Immature natural killer cell (primary cell): ENCODE measurements at regions not wholly inside any gene's neighbourhood (a gene's known extent, or its start where the extent isn't known, plus 50 kb on each side); places are given as distances from the start of the nearest gene placed in this dataset.

Experiments used
- DNase-seq, 3 donors: peaks; one replicate each; pipeline ENCODE4 v3.0.0; 2022; ENCODE audit warnings: mixed read lengths in 1 of 3
- H3K27ac Mint-ChIP-seq, 6 donors: one replicate each; pipeline ENCODE4 v1.8.0; 2020; ENCODE audit warnings: mixed read lengths in 6 of 6, mild to moderate bottlenecking in 5 of 6, inconsistent platforms in 4 of 6, moderate library complexity in 3 of 6
- H3K27me3 Mint-ChIP-seq, 3 donors: one replicate each; pipeline ENCODE4 v1.8.0; 2020 to 2021; ENCODE audit warnings: low read depth in 3 of 3, mild to moderate bottlenecking in 3 of 3, mixed read lengths in 3 of 3, moderate library complexity in 3 of 3, inconsistent platforms in 1 of 3
- H3K36me3 Mint-ChIP-seq, 3 donors: one replicate each; pipeline ENCODE4 v1.8.0; 2020; ENCODE audit warnings: mixed read lengths in 3 of 3, inconsistent platforms in 2 of 3, mild to moderate bottlenecking in 2 of 3
- H3K4me1 Mint-ChIP-seq, 2 donors: one replicate each; pipeline ENCODE4 v1.8.0; 2020; ENCODE audit warnings: inconsistent platforms in 2 of 2, mild to moderate bottlenecking in 2 of 2, mixed read lengths in 2 of 2, moderate library complexity in 1 of 2
- H3K4me3 Mint-ChIP-seq, 5 donors: one replicate each; pipeline ENCODE4 v1.8.0; 2020; ENCODE audit warnings: mild to moderate bottlenecking in 5 of 5, mixed read lengths in 5 of 5, inconsistent platforms in 3 of 5, moderate library complexity in 3 of 5
- H3K9me3 Mint-ChIP-seq, 6 donors: one replicate each; pipeline ENCODE4 v1.8.0; 2020; ENCODE audit warnings: mild to moderate bottlenecking in 6 of 6, mixed read lengths in 6 of 6, inconsistent platforms in 4 of 6, moderate library complexity in 3 of 6

DNA sequence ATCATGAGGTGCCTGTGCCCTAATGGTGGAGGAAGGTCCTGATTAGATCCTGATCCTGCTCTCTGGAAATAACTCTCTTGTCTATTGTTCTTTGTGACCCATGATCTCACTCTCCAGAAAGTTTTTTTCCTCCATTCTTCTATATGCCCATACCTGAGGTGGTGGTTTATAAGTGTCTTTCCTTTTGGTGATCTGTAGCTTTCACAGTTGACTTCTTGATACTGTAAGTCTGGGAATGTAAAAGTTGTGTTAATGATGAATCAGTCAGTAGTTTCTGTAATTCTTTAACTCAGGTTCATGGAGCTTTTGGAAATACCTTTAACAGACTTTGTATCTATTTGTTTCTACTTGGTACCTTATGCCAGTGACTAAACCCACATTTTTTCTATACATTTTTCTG is 444.0 kb upstream of the FLRT2 start:
- DNase-seq: no peak
- Mint-ChIP-seq H3K36me3 (no peaks in the 10 kb centered on the region), H3K27ac (no peak overlapping the region), H3K9me3 (peaks cover 0 to 23% (median 0%) of the 10 kb centered on the region in 6 donors), H3K27me3 (peaks cover 0 to 2% (median 2%) of the 10 kb centered on the region in 3 donors), H3K4me1 (no peaks in the 10 kb centered on the region), H3K4me3 (no peak overlapping the region)

- peaks cover 0 to 18% (median 0%) of the 10 kb centered on the region in 6 donors for H3K9me3 Mint-ChIP-seq
Observed at GRCh38 chr14:85087201-85087600, 442.7 kb upstream of the FLRT2 start.

DNA sequence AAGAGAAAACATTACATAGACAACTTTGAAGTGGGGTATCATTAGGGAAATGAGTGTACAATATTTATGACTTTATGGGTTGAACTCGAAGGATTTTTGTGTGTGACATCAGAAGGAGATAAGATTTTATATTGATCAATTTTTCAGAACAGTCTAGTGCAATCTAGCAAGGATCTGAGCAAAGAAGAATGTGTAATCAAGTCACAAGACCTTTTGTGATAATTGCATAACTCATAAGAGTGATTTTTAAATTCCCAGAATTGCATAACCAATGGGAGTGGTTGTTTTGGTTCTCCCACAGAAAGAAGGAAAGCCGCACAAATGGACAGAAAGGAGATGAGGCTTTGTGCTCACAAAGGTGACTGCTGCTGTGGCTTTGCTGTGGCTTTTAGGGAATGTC is 441.8 kb upstream of the FLRT2 start:
- Mint-ChIP-seq H3K36me3 (no peaks in the 10 kb centered on the region), H3K27ac (no peak overlapping the region), H3K9me3 (peaks cover 0 to 18% (median 0%) of the 10 kb centered on the region in 6 donors), H3K4me1 (no peaks in the 10 kb centered on the region), H3K27me3 (peaks cover 0 to 2% (median 2%) of the 10 kb centered on the region in 3 donors), H3K4me3 (no peak overlapping the region)
- DNase-seq: no peak

More at GRCh38 chr14:85087201-85087600, 442.7 kb upstream of the FLRT2 start:
- H3K27ac Mint-ChIP-seq: no peak overlapping the region
- H3K4me1 Mint-ChIP-seq: no peaks in the 10 kb centered on the region
- H3K36me3 Mint-ChIP-seq: no peaks in the 10 kb centered on the region
- no peak overlapping the region for H3K4me3 Mint-ChIP-seq
- no peak for DNase-seq
- H3K27me3 Mint-ChIP-seq: peaks cover 0 to 2% (median 2%) of the 10 kb centered on the region in 3 donors

DNA sequence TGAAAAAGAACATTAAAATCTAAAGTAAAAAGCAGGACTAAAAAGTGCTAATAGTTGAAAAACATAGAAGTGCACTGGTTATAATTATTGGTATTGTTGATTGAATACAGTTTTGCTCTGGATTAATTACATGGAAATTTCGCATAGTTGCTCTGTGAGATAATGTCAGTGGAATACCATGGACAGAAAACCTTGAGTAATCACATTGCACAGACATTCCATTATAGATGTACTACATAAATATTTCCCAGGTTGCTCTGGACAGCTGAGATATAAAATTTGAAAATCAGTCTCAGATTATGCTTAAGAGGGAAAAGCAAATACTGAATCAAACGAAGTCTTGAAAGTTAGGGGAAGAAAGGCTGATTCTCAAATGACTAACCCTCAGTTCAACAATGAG is 439.3 kb upstream of the FLRT2 start:
- H3K27ac Mint-ChIP-seq: no peak overlapping the region
- no peak for DNase-seq
- peaks cover 0 to 6% (median 0%) of the 10 kb centered on the region in 6 donors for H3K9me3 Mint-ChIP-seq
- H3K27me3 Mint-ChIP-seq: peaks cover 0 to 2% (median 0%) of the 10 kb centered on the region in 3 donors
- H3K36me3 Mint-ChIP-seq: no peaks in the 10 kb centered on the region
- H3K4me3 Mint-ChIP-seq: no peak overlapping the region
- no peaks in the 10 kb centered on the region for H3K4me1 Mint-ChIP-seq

DNA sequence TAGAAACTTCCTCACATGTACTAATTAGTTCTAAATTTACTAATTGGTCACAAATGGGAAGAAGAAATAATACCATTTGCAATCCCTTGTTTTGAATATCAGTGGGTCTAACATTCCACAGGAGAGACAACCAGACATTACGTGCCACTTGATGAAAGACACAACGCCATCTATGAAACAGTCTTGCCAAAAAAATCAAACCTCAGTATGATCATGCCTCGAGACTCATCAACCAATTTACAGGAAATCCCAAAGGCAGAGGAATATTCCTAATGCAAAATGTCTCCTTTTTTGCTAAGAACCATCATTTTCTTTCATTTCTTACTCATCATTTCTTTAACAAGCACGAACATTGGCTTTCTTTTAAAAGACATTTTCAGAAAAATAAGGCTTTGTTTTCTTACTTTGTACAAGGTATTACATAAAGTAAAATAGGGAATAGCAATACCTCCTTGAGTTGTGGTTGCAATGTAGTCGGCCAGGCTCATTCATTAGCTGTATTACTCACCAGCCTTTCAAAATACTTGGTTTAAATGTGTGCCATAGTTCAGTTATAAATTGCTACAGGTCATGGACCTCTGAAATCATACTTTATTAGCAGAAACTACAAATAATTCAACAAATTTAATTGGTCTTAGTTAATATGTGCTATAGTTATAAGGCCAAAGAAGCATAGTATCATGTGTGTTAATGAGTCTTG is 436.2 kb upstream of the FLRT2 start:
- Mint-ChIP-seq H3K4me3 (no peak overlapping the region), H3K4me1 (no peaks in the 10 kb centered on the region), H3K27me3 (no peaks in the 10 kb centered on the region), H3K9me3 (peaks cover 0 to under 1% (median 0%) of the 10 kb centered on the region in 6 donors), H3K27ac (no peak overlapping the region), H3K36me3 (no peaks in the 10 kb centered on the region)
- DNase-seq: no peak

DNA sequence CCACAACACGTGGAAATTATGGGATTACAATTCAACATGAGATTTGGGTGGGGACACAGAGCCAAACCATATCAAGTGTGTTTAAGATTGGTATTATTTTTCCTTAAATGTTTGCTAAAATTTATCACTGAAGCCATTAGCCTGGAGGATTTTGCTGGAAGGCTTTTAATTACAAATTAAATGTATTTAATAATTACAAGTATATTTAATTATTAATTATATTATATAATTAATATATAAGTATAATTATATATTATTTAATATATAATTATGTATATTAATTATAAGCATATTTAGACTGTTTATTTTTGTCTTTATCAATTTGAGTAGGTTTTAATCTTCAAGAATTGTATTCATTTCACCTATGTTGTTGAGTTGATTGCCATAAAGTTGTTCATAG is 427.4 kb upstream of the FLRT2 start:
- Mint-ChIP-seq H3K9me3 (peaks cover 0 to 11% (median 2%) of the 10 kb centered on the region in 6 donors), H3K27me3 (peaks cover 0 to 3% (median 2%) of the 10 kb centered on the region in 3 donors), H3K4me1 (no peaks in the 10 kb centered on the region), H3K36me3 (no peaks in the 10 kb centered on the region), H3K27ac (no peak overlapping the region), H3K4me3 (no peak overlapping the region)
- DNase-seq: no peak

DNA sequence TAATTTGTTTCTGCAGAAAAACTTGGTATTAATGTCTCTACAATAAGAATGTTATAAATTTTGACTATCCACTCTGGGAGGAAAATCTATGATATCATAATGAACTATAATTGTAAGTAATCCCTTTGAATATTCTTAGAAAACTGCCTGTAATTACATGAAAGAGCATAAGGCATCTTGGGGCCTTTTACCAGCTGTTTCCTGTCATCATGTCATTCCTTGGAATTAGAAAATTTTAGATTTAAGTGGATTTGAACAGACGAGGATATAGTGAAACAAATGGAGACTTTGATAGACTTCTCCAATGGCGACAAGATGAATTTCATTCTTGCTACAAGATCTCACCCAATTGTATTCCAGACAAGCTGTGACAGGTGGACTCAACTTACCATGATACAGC is 423.4 kb upstream of the FLRT2 start:
- no peak for DNase-seq
- peaks cover 0 to 3% (median 0%) of the 10 kb centered on the region in 3 donors for H3K27me3 Mint-ChIP-seq
- no peak overlapping the region for H3K4me3 Mint-ChIP-seq
- no peaks in the 10 kb centered on the region for H3K36me3 Mint-ChIP-seq
- H3K4me1 Mint-ChIP-seq: no peaks in the 10 kb centered on the region
- no peak overlapping the region for H3K27ac Mint-ChIP-seq
- H3K9me3 Mint-ChIP-seq: peaks cover 0 to 15% (median 4%) of the 10 kb centered on the region in 6 donors

DNA sequence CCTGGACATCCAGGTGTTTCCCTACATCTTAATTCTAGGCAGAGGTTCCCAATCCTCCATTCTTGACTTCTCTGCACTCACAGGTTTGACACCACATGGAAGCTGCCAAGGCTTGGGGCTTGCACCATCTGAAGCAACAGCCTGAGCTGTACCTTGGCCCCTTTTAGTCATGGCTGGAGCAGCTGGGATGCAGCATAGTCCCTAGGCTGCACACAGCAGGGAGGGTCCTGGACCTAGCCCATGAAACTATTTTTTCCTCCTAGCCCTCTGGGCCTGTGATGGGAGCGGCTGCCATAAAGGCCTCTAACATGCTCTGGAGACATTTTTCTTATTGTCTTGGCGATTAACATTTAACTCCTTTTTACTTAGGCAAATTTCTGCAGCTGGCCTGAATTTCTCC is 417.2 kb upstream of the FLRT2 start:
- H3K27me3 Mint-ChIP-seq: peaks cover 0 to 2% (median 0%) of the 10 kb centered on the region in 3 donors
- no peaks in the 10 kb centered on the region for H3K36me3 Mint-ChIP-seq
- no peak overlapping the region for H3K4me3 Mint-ChIP-seq
- peaks cover 0 to 24% (median 4%) of the 10 kb centered on the region in 6 donors for H3K9me3 Mint-ChIP-seq
- DNase-seq: no peak
- H3K27ac Mint-ChIP-seq: no peak overlapping the region
- no peaks in the 10 kb centered on the region for H3K4me1 Mint-ChIP-seq

DNA sequence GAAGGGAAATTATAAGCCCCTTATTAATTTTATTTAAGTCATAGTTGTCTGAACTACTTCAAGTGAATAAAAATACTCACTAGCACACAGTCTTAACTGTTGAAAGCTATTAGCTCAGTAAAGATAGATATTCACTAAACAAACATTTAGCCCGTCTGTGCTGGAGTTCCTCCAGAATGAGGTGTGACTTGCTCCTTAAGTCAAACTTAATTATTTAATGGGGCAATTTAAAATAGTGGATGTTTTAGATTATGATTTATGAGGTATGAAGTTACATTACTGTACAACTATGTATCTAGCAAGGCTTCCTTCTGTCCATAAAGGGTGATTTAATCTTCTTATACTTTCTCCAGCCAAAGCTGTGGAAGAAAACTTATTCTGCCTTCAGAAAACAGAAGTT is 414.0 kb upstream of the FLRT2 start:
- Mint-ChIP-seq H3K27ac (no peak overlapping the region), H3K4me3 (no peak overlapping the region), H3K9me3 (peaks cover 0 to 24% (median 5%) of the 10 kb centered on the region in 6 donors), H3K27me3 (peaks cover 0 to 2% (median 0%) of the 10 kb centered on the region in 3 donors), H3K36me3 (no peaks in the 10 kb centered on the region), H3K4me1 (no peaks in the 10 kb centered on the region)
- no peak for DNase-seq

GRCh38 chr14:85118274-85118673 is 411.7 kb upstream of the FLRT2 start:
- H3K27me3 Mint-ChIP-seq: peaks cover 0 to 2% (median 0%) of the 10 kb centered on the region in 3 donors
- H3K4me3 Mint-ChIP-seq: no peak overlapping the region
- no peak overlapping the region for H3K27ac Mint-ChIP-seq
- no peaks in the 10 kb centered on the region for H3K36me3 Mint-ChIP-seq
- H3K9me3 Mint-ChIP-seq: peaks cover 0 to 10% (median 3%) of the 10 kb centered on the region in 6 donors
- no peak for DNase-seq
- H3K4me1 Mint-ChIP-seq: no peaks in the 10 kb centered on the region

GRCh38 chr14:85122690-85123089 is 407.3 kb upstream of the FLRT2 start:
- peaks cover 0 to 14% (median 0%) of the 10 kb centered on the region in 6 donors for H3K9me3 Mint-ChIP-seq
- H3K4me3 Mint-ChIP-seq: no peak overlapping the region
- no peak for DNase-seq
- no peak overlapping the region for H3K27ac Mint-ChIP-seq
- no peaks in the 10 kb centered on the region for H3K27me3 Mint-ChIP-seq
- H3K4me1 Mint-ChIP-seq: no peaks in the 10 kb centered on the region
- no peaks in the 10 kb centered on the region for H3K36me3 Mint-ChIP-seq

- peaks cover 0 to 14% (median 0%) of the 10 kb centered on the region in 6 donors for H3K9me3 Mint-ChIP-seq
- DNase-seq: no peak
- no peak overlapping the region for H3K27ac Mint-ChIP-seq
- H3K4me3 Mint-ChIP-seq: no peak overlapping the region
- H3K4me1 Mint-ChIP-seq: no peaks in the 10 kb centered on the region
- H3K27me3 Mint-ChIP-seq: no peaks in the 10 kb centered on the region
- no peaks in the 10 kb centered on the region for H3K36me3 Mint-ChIP-seq
Observed at GRCh38 chr14:85123755-85124154, 406.2 kb upstream of the FLRT2 start.

DNA sequence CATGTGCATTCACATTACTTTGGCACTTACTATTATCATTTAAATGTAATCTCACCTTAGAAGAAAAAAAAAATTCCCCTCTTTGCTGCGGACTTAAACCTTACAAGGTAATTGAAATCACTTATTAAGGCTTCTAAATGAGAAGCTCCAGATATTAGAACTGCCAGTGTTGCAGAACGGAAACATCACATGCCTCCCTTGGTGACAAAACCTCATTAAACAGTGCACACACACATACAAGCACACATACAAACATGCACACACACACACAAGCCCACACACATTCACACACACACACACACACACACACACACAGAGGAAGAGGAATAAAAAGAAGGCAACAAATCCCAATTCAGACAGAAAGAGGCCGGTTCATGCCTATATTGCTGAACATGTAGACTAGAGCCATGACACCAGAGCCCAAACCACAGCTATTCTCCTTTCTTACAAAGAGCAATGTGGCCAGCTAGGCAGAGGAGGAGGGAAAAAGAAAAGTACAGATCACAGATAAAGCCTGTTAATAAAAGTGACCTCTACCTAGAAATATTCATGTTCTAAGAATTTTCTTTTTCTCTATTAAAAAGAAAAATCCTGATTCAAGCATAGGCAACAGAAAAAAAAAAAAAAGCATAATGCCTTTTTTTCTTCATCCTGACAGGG is 405.2 kb upstream of the FLRT2 start:
- Mint-ChIP-seq H3K36me3 (no peaks in the 10 kb centered on the region), H3K4me1 (no peaks in the 10 kb centered on the region), H3K9me3 (peaks cover 0 to 14% (median 0%) of the 10 kb centered on the region in 6 donors), H3K4me3 (no peak overlapping the region), H3K27me3 (no peaks in the 10 kb centered on the region), H3K27ac (no peak overlapping the region)
- no peak for DNase-seq

DNA sequence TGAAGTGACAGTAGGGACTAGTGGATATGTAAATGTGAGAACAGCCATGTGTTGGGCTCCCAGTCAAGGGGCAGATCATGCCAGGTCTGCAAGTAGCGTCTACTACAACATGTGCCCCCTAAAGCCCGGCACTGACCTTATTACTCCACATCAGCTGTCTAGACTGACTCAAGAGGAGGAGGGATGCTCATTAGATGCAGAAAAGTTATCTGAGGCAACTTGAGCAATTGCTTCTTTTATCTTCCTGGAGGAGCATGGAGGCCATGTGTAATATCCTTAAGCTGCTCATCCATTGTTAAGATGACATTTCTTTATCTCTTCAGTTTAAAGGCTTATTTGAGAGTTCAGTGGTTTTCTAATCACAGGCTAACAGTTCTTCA is 404.7 kb upstream of the FLRT2 start:
- Mint-ChIP-seq H3K27ac (no peak overlapping the region), H3K4me1 (no peaks in the 10 kb centered on the region), H3K9me3 (peaks cover 0 to 14% (median 0%) of the 10 kb centered on the region in 6 donors), H3K36me3 (no peaks in the 10 kb centered on the region), H3K27me3 (no peaks in the 10 kb centered on the region), H3K4me3 (no peak overlapping the region)
- DNase-seq: no peak
